ENCODE measurements at regions not wholly inside any gene's neighbourhood (a gene's known extent, or its start where the extent isn't known, plus 50 kb on each side); places are given as distances from the start of the nearest gene placed in this dataset.

DNA sequence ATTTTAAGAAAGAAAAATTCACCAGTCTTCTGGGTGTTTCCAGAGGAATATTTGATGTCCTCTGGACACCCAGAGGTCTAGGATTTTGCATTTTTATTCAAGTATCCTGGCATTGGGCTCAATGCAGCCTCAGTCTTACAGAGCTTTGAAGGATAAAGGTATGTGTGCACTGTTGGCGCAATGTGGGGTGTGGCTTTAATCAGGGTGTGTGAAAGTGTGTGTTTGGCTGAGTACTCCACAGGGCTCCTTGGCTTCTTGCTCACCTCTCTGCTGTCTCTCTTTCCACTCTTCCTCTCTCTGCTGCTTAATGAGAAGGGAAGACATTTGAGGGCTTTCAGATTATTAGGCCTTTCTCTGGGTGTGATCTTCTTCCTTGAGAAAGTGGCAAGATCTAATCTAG lies 193.3 kb upstream of the CCND2 start:
- TF ChIP-seq FOXK2 (IDR thresholded peaks at IDR 0.05), result no peak
- no peak for TF ChIP-seq SUZ12 (IDR thresholded peaks at IDR 0.05)

Data from HEK293T (cell line).